ENCODE measurements at regions not wholly inside any gene's neighbourhood (a gene's known extent, or its start where the extent isn't known, plus 50 kb on each side); places are given as distances from the start of the nearest gene placed in this dataset.

- ATAC-seq (ENCODE audit: insufficient read depth, low read depth) (no peak), DNase-seq (no peak)
- H3K27ac ChIP-seq (ENCODE audit: low read length), result no peak overlapping the region
- no peaks in the 10 kb centered on the region for H3K27me3 ChIP-seq (ENCODE audit: insufficient read depth, low read length, poor library complexity)
- no peaks in the 10 kb centered on the region for H3K79me2 ChIP-seq (ENCODE audit: insufficient read depth, low read length)
- no peaks in the 10 kb centered on the region for H3K9me3 ChIP-seq (ENCODE audit: insufficient read depth, low read length, severe bottlenecking)
- H3K36me3 ChIP-seq (ENCODE audit: insufficient read depth, low read length), result no peaks in the 10 kb centered on the region
- H3K4me3 ChIP-seq (ENCODE audit: low read depth in 1 of 2, low read length in 2 of 2), result no peak overlapping the region
- H3K4me1 ChIP-seq (ENCODE audit: insufficient read depth, low read length), result no peaks in the 10 kb centered on the region
- no peak overlapping the region for H3K9ac ChIP-seq (ENCODE audit: low read depth, low read length)
- H4K20me1 ChIP-seq (ENCODE audit: insufficient read depth, low read length), result no peaks in the 10 kb centered on the region
- TF ChIP-seq EZH2 (IDR thresholded peaks at IDR 0.05; ENCODE audit: borderline replicate concordance, low read depth, low read length, severe bottlenecking) (no peak), CTCF (IDR thresholded peaks at IDR 0.05; ENCODE audit: borderline replicate concordance, extremely low read depth, low read length, poor library complexity, severe bottlenecking) (no peak)
- no peak overlapping the region for H3K4me2 ChIP-seq (ENCODE audit: insufficient read depth, low read length)
- H2AFZ ChIP-seq (ENCODE audit: low read depth, low read length), result no peak overlapping the region
Observed at GRCh38 chr10:3902054-3902808, 117.2 kb upstream of the KLF6 start.

GRCh38 chr10:3901370-3901769, 116.4 kb upstream of the KLF6 start:
- no peaks in the 10 kb centered on the region for H3K36me3 ChIP-seq (ENCODE audit: insufficient read depth, low read length)
- ATAC-seq (ENCODE audit: insufficient read depth, low read depth) (no peak), DNase-seq (no peak)
- H3K4me1 ChIP-seq (ENCODE audit: insufficient read depth, low read length), result no peaks in the 10 kb centered on the region
- no peaks in the 10 kb centered on the region for H3K9me3 ChIP-seq (ENCODE audit: insufficient read depth, low read length, severe bottlenecking)
- H3K27ac ChIP-seq (ENCODE audit: low read length), result no peak overlapping the region
- H3K9ac ChIP-seq (ENCODE audit: low read depth, low read length), result no peak overlapping the region
- no peak overlapping the region for H3K4me2 ChIP-seq (ENCODE audit: insufficient read depth, low read length)
- H3K27me3 ChIP-seq (ENCODE audit: insufficient read depth, low read length, poor library complexity), result no peaks in the 10 kb centered on the region
- H3K79me2 ChIP-seq (ENCODE audit: insufficient read depth, low read length), result no peaks in the 10 kb centered on the region
- H2AFZ ChIP-seq (ENCODE audit: low read depth, low read length), result no peak overlapping the region
- H3K4me3 ChIP-seq (ENCODE audit: low read depth in 1 of 2, low read length in 2 of 2), result no peak overlapping the region
- H4K20me1 ChIP-seq (ENCODE audit: insufficient read depth, low read length), result no peaks in the 10 kb centered on the region
- TF ChIP-seq CTCF (IDR thresholded peaks at IDR 0.05; ENCODE audit: borderline replicate concordance, extremely low read depth, low read length, poor library complexity, severe bottlenecking) (no peak), EZH2 (IDR thresholded peaks at IDR 0.05; ENCODE audit: borderline replicate concordance, low read depth, low read length, severe bottlenecking) (no peak)

GRCh38 chr10:3900391-3900790, 115.4 kb upstream of the KLF6 start:
- no peak overlapping the region for H3K4me3 ChIP-seq (ENCODE audit: low read depth in 1 of 2, low read length in 2 of 2)
- H3K36me3 ChIP-seq (ENCODE audit: insufficient read depth, low read length), result no peaks in the 10 kb centered on the region
- H3K9me3 ChIP-seq (ENCODE audit: insufficient read depth, low read length, severe bottlenecking), result no peaks in the 10 kb centered on the region
- H3K4me1 ChIP-seq (ENCODE audit: insufficient read depth, low read length), result no peaks in the 10 kb centered on the region
- no peaks in the 10 kb centered on the region for H4K20me1 ChIP-seq (ENCODE audit: insufficient read depth, low read length)
- H2AFZ ChIP-seq (ENCODE audit: low read depth, low read length), result no peak overlapping the region
- DNase-seq (no peak), ATAC-seq (ENCODE audit: insufficient read depth, low read depth) (no peak)
- TF ChIP-seq CTCF (IDR thresholded peaks at IDR 0.05; ENCODE audit: borderline replicate concordance, extremely low read depth, low read length, poor library complexity, severe bottlenecking), result no peak
- no peak for TF ChIP-seq EZH2 (IDR thresholded peaks at IDR 0.05; ENCODE audit: borderline replicate concordance, low read depth, low read length, severe bottlenecking)
- no peaks in the 10 kb centered on the region for H3K79me2 ChIP-seq (ENCODE audit: insufficient read depth, low read length)
- H3K9ac ChIP-seq (ENCODE audit: low read depth, low read length), result no peak overlapping the region
- no peak overlapping the region for H3K27ac ChIP-seq (ENCODE audit: low read length)
- H3K4me2 ChIP-seq (ENCODE audit: insufficient read depth, low read length), result no peak overlapping the region
- no peaks in the 10 kb centered on the region for H3K27me3 ChIP-seq (ENCODE audit: insufficient read depth, low read length, poor library complexity)

Data from DND-41 (cell line).